ENCODE measurements at regions not wholly inside any gene's neighbourhood (a gene's known extent, or its start where the extent isn't known, plus 50 kb on each side); places are given as distances from the start of the nearest gene placed in this dataset.

- peak; percentile 13 for DNase-seq
These were observed 111.0 kb downstream of the TFAP2A start for GRCh38 chr6:10303608-10304506.

GRCh38 chr6:10302566-10303235 is 112.2 kb downstream of the TFAP2A start:
- no peak for DNase-seq

GRCh38 chr6:10300071-10300470 is 114.8 kb downstream of the TFAP2A start:
- DNase-seq: no peak

GRCh38 chr6:10297832-10298231 is 117.0 kb downstream of the TFAP2A start:
- DNase-seq: no peak

GRCh38 chr6:10278746-10279145 is 136.1 kb downstream of the TFAP2A start:
- no peak for DNase-seq

GRCh38 chr6:10276660-10277287 is 138.1 kb downstream of the TFAP2A start:
- no peak for DNase-seq

- DNase-seq: no peak
These were observed 138.8 kb downstream of the TFAP2A start for GRCh38 chr6:10276106-10276505.

GRCh38 chr6:10272591-10272990 is 142.3 kb downstream of the TFAP2A start:
- no peak for DNase-seq

- DNase-seq: no peak
These were observed 142.9 kb downstream of the TFAP2A start for GRCh38 chr6:10271982-10272381.

GRCh38 chr6:10269814-10270472 is 144.9 kb downstream of the TFAP2A start:
- no peak for DNase-seq

GRCh38 chr6:10268611-10269310 is 146.1 kb downstream of the TFAP2A start:
- no peak for DNase-seq

- DNase-seq: no peak
These were observed 146.8 kb downstream of the TFAP2A start for GRCh38 chr6:10268111-10268510.

- no peak for DNase-seq
These were observed 148.4 kb downstream of the TFAP2A start for GRCh38 chr6:10266462-10266861.

- DNase-seq: no peak
These were observed 148.8 kb downstream of the TFAP2A start for GRCh38 chr6:10266061-10266460.

GRCh38 chr6:10262505-10262904 is 152.4 kb downstream of the TFAP2A start:
- no peak for DNase-seq

GRCh38 chr6:10259671-10260070 is 155.2 kb downstream of the TFAP2A start:
- no peak for DNase-seq

- DNase-seq: no peak
These were observed 156.5 kb downstream of the TFAP2A start for GRCh38 chr6:10258341-10258740.

- no peak for DNase-seq
These were observed 158.7 kb downstream of the TFAP2A start for GRCh38 chr6:10256113-10256690.

- no peak for DNase-seq
These were observed 164.1 kb downstream of the TFAP2A start for GRCh38 chr6:10250655-10251220.

- DNase-seq: no peak
These were observed 166.5 kb downstream of the TFAP2A start for GRCh38 chr6:10248378-10248843.

- DNase-seq: no peak
These were observed 177.4 kb downstream of the TFAP2A start for GRCh38 chr6:10237298-10238038.

All from DMS153 (cell line).